Esophagus mucosa (tissue), 1 donor: ENCODE measurements at regions not wholly inside any gene's neighbourhood (a gene's known extent, or its start where the extent isn't known, plus 50 kb on each side); places are given as distances from the start of the nearest gene placed in this dataset.

Source experiments
- ATAC-seq: fragments of 200-7000 bp; cut with Tn5 transposase; one replicate; pipeline ENCODE4 v1.9.1; 2020
- donor health status: DM: yes; HTN: yes; CAD: no.

DNA sequence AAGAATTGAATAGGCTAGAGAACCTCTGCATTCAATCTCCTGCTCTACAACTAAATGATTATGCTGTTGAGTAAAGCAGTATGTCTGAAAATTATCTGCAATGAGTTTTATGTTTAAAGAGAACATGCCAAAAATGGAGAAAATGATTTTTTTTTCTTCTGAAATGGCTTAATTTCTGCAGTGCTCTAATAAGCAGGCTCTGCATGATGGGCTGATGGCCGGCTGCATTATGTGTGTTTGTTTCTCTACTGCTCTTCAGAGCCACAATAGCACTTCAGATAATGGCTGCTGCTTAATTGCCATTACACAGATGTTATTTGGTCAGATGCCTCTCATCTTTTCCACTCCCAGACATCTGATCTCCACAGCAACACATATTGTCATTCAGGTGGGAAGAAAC lies 286.4 kb upstream of the DMAC1 start:
- no peak for ATAC-seq

DNA sequence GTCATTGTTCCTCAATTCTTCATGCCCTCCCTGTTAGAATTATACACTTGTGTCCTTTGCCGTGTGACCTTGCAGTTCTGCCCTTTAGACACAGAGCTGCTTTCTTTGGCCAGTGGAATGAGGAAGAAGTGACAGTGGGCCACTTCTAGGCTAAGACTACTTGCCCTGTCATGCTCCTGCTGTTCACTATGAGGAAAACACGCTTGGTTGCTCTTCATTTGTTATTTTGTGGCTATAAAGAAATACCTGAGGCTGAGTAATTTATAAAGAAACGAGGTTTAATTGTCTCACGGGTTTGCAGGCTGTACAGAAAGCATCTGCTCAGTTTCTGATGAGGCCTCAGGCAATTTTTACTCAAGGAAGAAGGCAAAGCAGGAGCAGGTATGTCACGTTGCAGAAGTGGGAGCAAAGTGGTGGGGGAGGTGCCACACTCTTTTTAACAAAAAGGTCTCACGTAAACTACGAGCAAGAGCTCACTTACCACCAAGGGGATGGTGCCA lies 279.1 kb upstream of the DMAC1 start:
- ATAC-seq: peak; percentile 81

DNA sequence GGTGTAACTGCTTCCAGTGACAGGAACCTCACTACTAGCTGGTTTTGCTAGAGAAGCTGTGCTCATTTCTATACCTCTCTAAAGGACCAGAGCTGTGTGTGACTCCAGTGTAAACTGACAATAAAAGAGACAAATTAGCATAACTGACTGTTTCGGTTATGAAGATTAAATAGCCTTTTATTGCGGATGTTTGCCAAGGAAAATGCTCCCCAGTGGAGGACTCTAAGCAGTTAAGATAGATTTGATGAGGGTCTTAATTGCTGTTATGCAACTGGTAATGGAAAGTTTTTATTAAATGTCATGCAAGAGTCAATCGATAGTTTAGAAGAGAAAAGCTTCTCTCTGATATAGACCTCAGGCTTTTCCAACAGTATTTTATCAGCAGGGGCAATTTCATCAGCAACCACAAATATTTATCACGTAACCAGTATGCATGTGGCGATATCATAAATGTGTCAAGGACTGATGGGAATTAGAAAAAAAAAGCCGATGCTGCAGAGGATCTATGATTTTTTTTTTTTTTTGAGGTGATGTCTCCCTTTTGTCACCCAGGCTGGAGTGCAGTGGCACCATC lies 275.2 kb upstream of the DMAC1 start:
- ATAC-seq: no peak

DNA sequence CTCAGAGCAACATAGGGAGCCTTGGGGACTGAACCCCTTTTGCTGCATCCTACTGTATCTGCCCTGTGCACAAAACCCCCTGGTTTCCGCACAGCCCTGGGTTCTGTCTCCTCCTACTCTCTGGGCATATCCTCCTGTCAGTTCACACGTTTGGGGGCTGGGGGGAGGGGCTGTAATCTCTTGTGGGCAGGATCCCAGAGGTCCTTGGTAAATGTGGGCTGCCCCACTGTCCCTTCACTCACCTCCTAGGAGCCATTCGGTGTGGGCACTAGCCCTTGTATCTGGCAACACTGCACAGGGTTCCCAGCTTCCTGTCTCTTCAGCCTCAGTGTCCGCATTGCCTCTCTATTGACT lies 271.8 kb upstream of the DMAC1 start:
- no peak for ATAC-seq

DNA sequence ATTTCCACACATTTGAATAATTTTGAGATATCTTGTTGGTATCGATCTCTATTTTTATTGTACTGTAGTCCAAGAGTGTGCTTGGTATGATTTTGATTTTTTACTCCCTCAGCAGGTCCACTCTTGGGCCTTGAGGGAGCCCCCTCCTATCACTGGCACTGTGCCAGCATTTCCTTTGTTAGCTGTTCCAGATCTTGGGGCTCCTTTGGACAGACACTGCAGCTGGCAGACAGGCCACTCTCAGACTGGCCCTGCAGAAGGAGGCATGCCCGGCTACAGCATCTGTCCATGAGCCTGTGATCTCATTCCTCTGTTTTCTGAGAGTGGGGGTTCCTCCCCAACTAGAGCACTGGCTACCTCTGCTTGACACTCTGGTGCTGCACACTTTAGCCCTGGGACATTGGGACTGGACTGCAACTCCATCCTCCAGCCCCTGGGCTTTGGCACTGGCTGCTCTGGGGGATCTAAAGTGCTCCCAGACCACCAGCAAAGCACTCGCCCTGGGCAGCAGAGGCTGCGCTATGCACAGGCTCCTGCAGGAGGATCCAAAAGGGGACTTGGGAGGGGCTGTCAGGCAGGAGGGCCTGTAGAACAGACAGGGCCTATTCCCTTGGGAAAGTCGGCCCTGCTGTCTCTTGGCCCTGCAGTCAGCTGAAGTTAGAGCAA lies 271.3 kb upstream of the DMAC1 start:
- no peak for ATAC-seq

DNA sequence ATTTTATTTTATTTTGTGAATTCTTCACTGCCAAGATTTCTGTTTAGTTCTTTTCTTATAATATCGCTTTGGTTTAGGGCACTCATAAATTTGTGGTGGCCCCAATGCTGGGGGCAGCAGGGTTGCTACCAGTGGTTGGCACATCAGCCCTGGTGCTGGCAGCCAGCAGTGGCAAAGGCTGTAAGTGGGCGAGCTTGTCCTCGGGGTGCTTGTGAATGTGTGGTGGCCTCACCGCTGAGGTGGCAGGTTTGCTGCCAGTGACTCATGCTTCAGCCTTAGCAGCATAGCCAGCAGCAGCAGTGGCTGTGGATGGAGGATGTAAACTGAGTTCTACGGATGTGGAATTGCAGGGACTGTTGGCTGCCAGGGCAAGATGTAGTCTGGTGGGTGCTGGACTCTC lies 262.9 kb upstream of the DMAC1 start:
- no peak for ATAC-seq

DNA sequence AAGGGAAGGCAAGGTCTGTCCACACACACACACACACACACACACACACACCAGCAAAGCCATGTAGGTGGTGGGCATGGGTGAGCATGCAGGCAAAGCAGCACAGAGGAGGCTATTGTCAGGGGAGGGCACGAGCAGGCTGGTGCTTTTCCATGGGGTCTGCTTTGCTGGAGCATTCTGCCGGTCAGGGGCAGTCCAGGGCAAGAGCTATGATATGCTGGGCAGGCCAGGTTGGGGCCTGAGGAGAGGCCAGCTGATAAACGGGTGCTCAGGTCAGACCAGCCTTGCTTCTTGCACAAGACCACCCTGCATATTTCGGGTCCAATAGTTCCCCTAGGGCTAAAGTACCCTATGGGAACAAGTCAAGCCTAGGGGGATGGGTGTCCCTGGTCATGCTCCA lies 253.9 kb upstream of the DMAC1 start:
- no peak for ATAC-seq

DNA sequence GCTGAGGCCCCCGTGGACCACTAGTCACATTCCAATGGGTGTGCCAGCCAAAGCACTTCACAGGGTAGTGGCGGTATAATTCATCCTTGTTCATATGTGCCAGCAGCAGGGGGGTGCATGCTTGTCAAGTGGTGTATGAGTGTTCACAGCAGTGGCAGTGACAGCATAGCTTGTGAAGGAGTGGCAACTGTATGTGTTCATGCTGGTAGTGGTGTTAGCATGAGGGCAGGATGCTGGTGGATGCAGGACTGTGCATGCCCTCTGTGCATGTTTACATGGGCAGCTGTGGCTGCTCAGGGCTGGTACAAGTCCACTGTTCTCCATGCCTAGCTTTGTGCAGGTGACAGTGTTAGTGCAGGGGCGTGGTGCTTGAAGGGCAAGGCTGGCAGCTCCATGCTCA lies 253.4 kb upstream of the DMAC1 start:
- ATAC-seq: no peak

DNA sequence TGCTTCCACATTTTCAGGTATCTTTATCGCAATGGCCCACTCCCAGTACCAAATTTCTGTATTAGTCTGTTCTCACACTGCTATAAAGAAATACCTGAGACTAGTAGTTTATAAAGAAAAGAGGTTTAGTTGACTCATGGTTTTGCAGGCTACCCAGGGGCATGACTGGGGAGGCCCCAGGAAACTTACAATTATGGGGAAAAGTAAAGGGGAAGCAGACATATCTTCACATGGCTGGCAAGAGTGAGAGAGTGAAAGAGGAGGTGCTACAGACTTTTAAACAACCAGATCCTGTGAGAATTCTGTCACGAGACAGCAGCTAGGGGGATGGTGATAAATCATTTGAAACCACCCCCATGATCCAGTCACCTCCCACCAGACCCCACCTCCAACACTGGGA lies 238.2 kb upstream of the DMAC1 start:
- ATAC-seq: no peak

DNA sequence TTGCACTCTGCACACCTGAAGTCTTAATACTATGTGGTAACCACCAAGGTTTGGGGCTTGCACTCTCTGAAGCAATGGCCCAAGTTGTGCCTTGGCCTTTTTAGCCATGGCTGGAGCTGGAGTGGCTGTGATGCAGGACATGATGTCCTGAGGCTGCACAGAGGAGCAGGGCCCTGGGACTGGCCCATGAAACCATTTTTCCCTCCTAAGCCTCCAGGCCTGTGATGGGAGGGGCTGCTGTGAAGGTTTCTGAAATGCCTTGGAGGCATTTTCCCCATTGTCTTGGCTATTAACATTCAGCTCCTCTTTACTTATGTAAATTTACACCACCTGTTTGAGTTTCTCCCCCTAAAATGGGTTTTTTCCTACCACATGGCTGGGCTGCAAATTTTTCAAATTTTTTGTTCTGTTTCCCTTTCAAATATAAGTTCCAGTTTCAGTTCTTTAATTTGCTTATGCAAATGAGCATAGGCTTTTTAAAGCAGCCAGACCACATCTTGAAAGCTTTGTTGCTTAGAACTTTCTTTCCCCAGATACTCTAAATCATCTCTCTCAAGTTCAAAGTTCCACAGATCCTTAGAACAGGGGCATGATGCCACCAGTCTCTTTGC lies 237.4 kb upstream of the DMAC1 start:
- ATAC-seq: no peak

DNA sequence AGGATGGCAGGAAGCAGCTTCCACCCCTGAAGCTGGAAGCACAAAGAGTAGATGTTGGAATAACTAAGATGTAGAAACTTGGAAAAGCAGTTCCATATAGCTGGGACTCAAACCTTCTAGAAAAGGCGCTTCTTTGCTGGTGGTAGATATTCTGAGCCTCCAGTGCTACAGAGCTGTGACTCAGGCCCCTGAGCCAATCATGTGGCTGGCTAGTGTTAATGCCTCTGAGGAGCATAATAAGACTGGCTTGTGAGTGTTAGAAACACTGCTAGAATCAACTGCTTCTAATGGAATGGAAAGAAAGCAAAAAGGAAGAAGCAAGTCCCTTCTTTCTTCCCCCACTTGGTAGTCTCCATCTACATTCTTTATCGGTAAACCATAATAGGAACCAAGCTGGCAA lies 234.2 kb upstream of the DMAC1 start:
- ATAC-seq: no peak

DNA sequence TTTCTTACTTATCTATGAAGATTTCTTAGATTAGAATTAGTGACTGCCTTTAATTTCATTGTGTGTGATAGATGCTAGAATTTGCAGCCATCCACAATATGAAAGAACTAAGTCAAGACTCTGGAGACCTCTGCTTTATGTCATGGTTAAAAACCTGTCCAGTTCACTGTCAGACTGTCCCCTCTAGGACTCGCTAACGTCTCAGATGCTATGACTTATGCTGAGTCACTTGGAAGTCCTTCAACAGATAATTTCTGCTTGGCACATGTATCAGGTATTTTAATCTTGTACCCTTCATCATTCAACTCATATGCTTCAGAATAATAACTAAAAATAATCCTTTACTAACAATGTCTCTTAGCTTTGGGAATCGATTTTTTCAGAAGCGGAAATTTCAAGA lies 230.5 kb upstream of the DMAC1 start:
- no peak for ATAC-seq

DNA sequence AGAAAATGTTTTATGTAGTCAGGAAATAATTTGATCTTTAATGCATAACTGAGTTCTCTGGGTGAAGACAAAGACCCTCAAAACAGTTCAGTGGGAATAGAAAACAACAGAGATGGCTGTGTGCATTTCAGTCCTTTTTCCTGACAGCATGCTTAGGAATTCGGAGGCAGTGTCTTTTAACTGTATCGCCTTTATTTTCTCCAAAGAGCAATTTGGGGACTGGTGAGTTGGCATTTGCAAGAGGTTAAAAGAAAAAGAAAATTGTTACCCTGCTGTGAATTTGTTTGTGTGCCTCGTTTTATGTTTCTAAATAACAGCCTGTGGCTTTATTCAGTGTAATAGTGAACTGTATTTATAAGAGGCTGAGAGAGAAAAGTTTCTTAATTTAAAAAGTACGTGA lies 227.8 kb upstream of the DMAC1 start:
- ATAC-seq: no peak

DNA sequence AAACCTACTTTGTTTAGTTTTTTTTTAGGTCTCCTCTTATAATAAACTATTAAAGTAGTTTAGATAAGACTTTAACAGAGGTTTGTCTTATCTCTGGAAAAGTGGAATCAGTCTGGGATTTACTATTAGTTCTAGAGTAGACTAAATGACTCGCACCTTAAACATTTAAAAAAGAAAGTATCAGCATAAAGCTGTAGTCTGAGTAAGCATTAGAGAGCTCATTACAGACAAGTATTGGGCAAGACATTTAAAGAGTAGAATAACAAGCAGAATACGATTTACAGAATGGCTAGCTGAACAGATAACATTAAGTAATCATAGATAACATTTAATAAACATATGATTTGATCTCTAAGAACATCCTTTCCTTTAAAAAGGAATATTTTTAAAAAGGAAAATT lies 226.0 kb upstream of the DMAC1 start:
- ATAC-seq: no peak

DNA sequence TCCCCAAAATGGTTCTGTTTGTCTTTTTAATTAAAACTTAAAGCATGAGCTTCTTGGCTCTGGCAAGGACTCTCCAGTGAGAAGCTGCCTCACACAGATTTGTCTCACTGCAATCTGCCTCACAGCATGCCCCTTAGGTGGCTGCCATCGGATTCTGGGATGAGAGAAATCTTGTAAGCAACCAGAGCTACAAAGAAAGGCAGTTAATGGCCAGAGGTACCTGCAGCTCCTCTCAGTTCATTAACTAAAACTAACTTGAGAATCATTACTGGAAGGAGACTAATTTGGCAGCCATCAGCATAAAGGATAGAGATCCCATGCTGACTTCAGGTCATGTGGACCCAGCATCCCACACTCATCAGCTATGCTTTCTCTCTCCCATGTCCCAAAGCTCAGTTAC lies 220.6 kb upstream of the DMAC1 start:
- ATAC-seq: no peak

DNA sequence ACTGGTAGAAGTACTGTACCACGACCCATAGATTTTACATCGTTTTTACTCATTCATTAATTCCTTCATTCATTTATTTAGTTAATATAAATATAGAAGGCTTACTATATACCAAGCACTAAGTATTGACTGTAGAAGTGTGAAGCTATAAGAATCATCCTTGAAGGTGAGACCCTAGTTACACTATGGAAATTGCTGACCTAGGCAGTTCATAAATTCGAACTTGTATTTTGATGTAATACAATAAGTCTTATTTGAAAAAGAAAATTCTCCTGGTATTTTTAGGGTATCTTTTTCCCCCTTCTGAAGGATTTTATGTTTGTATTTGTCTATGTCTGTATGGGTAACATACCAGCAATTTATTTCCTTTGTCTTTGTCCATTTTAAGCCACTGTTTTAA lies 220.1 kb upstream of the DMAC1 start:
- no peak for ATAC-seq

DNA sequence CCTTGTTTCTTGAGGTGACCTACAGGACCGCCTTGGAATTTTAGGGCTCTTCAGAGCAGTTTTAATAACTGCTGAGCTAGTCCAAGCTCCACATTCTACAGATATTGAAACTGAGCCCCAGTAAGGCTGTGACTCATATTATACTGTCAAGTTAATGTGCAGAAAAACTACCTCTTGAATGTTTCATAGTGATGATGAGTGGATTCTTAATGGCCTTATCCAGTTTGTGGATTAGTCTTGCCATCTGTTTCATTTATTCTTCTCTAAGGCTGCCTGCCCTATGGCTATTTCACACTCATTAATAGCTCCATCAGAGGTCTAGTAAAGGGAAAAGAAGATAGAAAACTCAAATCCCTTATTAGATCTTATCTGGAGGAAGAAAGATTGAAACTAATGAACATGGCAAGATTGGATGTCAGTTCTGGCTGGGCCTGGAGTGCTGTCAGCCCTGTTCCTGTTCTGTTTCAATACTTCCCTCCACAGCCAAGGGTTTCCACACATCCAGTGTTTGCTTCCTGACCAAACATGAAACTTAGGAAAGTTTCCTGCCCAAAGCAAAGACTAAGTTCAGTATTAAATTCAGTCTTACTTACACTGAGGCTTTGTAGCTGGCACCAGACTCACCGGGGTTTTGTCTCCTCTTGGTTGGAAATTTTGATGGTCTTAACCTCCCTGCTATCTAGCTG lies 215.6 kb upstream of the DMAC1 start:
- no peak for ATAC-seq

DNA sequence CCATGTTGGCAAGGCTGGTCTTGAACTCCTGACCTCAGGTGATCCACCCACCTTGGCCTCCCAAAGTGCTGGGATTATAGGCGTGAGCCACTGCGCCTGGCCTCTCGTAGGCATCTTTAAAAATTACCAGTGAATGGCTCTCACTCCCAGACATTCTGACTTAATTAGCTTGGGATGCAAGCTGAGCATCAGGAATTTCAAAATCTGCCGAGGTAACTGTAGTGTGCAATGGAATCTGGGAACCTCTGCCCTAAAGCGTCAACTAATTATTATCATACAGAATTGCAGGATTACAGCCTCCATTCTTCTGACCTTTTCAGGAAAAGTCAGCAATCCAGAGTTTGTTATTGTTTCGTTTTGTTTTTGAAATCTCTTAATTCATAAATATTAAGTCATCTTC lies 213.4 kb upstream of the DMAC1 start:
- no peak for ATAC-seq

DNA sequence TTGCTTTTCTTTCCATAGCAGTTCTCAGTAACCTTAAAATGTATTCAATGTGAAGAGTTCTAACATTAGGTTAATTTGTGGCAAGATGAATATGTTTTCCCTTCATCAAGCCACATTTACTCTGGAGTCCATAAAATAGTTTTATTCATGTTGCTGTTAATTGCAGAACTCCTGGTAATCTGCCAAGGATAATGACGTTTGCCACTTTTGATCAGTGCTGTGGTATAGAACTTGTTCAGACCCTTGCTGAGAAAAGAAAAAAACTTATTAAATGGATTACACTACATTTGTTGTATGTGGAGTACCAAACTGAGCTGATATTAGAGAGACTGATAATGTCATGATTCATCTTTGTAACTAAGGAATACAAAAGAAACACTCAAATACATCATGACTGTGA lies 212.4 kb upstream of the DMAC1 start:
- ATAC-seq: no peak

DNA sequence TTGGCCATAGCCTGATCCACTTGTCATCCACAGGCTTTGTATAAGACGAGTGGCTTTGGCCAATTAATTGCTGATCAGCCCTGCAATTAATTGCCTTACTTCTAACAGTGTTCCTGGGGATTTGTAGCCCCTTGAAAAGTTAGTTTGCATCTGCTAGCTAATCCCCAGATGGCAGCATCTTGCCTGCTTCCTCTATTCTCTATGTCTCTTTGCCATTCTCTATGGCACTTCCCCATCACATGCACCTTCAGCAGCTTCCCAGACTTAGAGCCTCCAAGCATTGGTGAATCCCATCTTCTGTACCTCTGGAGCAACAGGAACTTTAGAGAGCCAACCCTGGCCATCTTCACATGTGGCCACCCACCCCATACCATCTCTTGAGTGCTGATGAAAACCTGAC lies 197.0 kb upstream of the DMAC1 start:
- ATAC-seq: no peak

DNA sequence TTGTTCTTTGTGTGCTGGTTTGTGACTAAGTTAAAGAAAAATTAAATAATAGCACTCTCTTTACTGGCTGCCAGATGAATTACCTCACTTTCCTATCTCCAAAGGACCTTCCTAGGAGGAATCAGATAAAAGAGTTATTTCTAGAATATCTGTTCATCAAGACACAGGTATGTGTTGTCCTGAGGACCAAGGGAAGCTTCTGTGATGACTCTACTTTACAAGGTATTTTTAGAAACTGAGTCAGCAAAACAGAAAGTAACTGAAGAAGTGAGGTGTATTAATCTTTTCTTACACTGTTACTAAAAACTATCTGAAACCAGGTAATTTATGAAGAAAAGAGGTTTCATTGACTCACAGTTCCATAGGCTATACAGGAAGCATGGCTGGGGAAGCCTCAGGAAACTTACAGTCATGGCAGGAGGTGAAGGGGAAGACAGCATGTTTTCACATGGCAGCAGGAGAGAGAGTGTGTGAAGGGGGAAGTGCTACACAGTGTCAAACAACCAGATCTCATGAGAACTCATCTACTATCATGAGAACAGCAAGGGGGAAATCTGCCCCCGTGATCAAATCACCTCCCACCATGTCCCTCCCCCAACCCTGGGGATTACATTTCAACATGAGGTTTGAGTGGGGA lies 189.2 kb upstream of the DMAC1 start:
- no peak for ATAC-seq

DNA sequence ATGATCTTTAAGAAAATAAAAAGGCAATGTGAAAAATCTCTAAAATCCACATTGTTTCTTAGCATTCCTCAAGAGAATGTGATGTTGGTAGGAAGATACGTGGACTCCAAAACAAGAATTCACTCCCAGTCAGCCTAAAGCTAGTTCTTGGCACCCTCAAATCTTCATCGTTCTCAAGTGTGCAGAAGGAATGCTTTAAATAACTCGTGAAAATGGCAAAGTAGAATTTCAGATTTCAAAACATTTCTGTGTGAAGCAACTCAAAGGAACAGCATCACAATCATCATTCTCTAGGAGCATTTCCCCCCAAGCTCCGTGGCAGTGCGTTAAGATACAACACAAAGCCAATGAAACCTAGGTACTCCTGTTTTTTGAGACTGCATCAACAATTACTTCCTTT lies 185.1 kb upstream of the DMAC1 start:
- ATAC-seq: no peak

DNA sequence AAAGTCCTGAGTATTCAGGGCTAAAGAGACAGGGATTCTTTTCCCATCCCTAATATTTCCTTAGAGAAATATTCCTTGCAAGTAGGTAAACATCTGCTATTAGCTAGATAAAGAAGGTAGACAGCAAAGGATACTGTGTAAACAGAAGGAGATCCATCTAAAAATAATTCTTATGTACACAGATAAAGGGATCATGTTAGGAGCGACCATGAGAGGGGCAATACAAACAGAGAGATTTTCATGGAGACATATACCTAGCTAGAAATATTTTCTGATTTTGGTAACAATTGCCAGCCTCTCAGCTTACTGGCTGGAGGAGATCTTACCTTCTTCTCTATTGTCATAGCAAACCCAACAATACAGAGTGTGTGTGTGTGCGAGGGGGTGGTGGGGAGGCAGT lies 184.6 kb upstream of the DMAC1 start:
- no peak for ATAC-seq

DNA sequence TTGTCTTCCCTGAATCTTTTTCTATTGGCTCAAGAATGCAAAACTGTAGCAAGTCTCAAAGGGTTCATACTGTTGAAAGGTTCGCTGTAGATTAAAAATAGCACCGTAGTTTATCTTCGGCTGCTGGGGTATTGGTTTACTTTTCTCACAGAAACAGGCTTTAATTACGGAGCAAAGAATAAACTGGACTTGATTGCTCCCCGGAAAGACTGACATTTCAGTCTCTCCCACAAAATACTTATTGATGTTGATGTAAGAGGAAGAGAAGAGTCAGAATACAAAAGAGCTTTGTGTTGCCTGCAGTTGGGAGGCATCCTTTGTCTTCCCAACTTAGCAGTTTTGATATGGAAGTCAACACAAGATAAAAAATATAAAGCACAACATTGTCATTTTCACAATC lies 183.9 kb upstream of the DMAC1 start:
- ATAC-seq: no peak
